Activated CD4-positive, alpha-beta T cell treated with anti-CD3 and anti-CD28 coated beads, Interleukin-2, amount 50 U/mL, for 16 hours (primary cell): ENCODE measurements at regions not wholly inside any gene's neighbourhood (a gene's known extent, or its start where the extent isn't known, plus 50 kb on each side); places are given as distances from the start of the nearest gene placed in this dataset.
A peak's percentile ranks its signal among the peaks of the same experiment; 100 is the strongest.

Experiments
- DNase-seq: peaks from one replicate; pipeline ENCODE4 v3.0.0-alpha.2; 2020

DNA sequence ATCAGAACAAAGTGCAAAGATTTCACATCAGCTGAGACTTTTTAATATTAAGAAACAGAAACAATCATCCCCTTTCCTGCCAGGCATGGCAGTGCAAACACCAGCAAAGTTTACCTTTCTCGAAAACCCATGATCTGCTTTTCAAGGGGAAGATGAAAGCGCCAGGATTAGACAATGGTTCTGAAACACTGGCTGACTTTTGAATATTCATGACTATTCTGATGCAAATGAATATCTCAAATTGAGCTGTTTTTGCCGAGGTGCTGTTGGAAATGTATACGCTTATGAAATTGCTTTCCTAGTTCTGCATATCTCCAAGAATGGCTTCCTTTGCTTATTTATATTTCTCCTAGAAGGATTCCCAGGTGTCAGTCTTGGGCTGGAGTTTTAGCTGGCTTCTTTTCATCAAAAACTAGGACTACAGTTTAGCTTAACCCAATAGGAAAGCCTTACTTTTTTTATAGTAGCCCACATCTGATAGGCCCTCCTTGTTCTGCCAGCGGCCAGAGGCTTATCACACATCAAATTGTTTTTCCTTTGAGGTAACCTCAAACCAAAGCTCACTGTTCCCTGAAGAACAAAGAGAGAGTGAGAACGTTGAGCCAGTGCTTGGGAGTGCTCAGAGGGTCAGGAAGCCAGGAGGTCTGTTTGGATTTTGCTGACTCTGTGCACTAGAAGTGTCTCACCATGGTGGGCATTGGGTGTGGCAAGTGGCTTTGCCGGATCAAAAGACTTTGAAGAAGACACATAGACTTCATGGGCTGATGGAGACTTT lies 74.0 kb upstream of the PLCL2 start:
- DNase-seq, result no peak

DNA sequence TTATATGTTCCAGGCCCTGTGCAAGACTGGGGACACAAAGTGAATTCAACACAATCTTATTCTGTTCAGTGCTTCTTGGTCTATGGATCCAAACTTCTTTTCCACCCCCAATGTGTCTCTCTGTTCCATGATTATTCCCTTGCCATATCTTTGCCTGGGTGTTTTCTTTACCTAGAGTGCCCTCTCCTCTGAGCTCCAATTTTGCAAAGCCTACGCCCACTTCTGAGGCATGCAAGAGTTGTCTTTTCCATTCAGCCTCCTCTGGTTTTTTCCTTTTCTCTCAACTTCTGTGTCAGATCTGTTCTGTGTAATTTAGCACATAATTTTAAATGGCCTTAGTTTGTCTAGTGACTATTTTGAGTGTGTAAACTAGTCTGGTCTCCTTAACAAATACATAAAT lies 72.8 kb upstream of the PLCL2 start:
- no peak for DNase-seq

DNA sequence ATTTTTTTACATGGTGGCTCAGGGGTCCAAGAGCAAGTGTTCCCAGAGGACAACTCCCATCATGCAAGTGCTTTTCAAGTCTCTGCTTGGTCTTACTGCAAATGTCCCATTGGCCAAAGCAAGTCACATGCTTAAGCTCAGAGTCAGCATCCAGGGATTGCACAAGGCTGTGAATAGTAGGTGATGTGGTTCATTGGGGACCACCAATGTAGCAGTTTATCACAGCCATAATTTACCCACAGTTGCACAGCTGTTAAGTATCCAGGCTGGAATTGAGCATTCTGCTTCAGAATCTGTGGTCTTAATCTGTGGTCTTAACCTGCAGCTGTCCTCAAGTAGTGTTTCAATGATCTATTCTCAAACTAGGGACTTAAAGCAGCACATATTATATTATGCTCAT lies 71.4 kb upstream of the PLCL2 start:
- no peak for DNase-seq

DNA sequence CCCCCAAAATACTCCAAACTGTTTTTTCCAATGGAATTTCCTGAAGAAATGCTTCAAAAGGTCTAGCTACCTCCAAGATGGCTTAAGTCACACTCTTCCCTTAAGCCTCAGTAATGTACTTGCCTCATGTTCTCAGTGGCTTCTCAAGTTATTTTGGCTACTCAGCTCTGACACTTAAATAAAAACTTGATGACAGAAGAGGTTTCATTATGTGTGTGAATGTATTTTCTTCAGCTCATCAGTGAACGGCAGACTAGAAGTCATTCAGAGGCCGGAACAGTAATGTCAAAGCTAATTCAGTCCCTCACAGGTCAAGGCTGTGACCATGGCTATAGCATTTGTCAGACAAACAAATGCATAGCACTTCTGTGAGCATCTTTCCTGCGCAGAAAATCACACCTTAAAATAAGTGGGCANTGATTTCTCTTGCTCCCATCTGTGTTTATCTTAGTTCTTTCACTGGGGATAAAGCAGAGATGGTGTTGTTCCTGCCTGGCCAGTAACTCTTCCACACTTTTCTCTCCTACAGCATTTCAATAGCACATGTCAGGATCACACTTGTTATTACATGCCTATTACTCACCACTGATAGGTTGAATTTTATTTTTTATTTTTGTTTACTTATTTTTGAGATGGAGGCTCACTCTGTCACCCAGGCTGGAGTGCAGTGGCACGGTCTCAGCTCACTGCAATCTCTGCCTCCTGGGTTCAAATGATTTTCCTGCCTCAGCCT lies 68.5 kb upstream of the PLCL2 start:
- DNase-seq, result peak; percentile 44

DNA sequence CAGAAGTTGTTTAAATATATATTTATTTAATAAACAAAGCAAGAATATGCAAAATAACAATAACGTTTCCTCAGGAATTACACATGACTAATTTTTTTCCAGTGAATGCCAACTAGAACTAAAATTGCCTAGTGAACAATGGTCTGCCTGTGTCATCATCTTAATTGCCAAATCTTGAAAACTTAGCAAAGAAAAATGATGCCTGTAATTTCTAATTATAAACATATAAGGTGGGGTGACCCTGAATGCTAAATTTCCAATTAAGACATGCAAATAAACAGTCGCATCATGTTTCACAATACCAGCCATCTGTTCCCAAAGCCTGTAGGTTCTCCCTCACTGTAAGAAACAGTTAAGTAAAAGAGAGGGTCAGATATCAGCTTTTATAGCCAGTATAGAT lies 67.6 kb upstream of the PLCL2 start:
- DNase-seq, result no peak

DNA sequence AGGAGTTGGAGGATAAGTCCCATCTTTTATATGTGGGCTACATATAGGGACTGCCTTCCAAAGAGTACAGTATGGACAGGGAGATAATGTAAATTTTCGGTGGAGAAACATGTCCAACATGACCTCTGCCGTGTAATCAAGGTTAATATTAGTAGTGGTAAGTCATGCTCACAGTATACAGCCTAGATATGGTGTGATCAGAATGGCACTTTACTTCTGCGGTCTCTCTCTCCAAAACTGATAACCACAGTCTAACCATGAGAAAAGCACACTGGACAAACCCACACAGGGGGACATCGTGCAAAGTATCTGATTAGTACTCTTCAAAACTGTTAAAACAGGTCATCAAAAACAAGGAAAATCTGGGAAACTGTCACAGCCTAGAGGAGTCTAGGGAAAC lies 66.6 kb upstream of the PLCL2 start:
- DNase-seq, result no peak

DNA sequence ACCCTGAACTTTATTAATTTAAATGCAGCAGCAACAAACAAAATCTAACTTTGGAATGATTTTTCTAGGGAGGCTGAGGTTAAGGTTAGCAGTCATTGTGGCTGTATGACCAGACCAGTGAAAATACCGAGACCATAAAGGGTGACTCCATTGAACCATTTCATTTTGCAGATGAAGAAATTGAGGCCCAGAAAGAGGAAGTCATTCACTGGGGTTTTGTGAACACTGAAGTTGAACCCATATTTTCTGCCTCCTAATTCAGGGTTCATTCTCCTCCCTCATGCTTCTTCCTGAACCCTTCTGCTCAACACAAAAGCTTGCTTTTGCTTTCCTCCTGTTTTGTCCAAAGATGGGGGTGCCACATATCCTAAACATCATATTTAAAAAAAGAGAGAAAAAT lies 65.8 kb upstream of the PLCL2 start:
- DNase-seq, result no peak

DNA sequence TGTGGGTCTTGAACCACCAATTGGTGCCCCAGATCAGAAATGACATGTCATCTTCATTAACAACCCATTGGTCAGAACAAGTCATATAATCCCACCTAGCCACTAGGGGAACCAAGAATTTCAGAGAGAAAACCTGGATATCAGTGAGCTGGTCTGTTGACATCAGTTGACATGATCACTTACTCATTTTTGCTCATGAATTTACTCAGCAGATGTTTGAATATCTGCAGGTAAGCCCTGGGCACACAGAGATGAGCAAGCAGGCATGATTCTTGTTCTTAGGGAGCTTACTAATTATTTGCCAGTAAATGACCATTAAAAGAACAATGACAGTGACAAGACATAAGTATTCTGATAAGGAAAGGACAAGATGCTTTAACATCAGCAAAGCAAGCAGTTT lies 64.3 kb upstream of the PLCL2 start:
- DNase-seq, result peak; percentile 42

DNA sequence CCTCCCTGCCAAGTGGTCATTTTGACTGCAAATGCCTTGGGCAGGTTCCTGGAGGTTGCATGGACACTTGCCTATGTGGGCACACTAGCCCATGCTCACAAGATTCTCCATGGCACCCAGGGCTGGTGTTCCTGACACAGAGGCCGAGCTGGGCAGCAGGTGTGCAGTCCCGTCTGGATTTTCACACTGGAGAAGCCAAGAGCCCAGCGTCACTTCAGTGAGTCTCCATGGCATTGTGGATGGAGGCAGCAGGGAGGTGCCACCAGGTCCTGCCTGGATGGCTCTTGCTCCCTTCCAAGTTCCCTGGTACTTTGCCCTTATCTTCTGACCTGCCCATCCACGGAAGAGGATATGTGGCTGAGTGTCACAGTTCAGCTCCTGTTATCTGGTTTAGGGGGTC lies 63.7 kb upstream of the PLCL2 start:
- DNase-seq, result no peak

DNA sequence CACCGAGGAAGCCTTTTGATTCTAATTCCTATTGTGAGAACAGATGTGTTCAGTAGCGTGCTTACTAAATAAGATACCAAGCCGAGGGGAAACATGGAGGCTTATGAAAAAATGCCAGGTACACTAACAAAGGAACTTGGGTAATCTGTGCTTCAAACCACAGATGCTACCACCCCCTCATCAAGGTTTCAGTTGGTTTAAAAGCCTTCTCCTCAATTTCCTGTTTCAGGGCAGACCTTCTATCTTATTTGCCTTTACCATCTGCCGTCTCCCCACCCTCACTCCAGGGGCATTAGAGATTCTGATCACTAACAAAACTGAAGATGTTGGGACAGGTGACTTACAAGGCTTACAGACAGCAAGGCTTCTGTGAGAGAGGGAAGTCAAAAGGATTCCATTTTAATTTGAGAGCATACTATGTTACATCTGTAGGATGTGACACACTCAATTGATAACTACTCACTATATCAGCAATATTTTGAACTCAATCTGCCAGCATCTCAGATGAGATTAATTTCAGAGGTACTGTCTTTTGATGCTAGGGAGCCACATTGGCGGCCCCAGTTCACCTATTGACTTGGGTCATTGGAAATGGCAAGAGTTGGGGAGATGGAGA lies 60.6 kb upstream of the PLCL2 start:
- peak; percentile 69 for DNase-seq

DNA sequence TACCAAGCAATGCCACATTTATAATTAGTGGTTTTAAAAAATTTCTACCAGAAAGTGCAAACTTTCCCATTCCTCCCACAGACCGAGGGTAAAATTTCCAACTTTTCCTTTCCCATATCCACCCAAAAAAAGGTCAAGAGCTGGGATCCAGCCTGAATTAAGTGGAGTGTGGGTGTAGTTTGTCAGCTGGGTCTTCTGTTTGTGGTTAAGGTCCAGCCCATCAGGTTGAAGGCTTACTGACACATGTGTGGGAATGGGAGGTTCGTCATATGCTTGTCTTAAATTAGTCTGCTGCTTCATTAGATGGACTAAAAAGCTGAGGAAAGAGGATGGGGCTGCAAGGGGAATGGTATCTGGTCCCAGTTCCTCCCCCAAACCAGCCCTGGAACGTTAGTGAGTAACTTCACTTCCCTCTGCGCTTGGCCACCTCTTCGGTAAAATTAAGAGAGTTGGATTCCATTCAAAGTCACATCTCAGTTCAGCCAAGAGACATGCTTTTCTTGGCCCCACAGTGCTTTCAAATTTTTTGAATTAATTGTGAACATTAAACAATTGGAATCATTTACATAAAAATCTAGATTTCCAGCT lies 59.0 kb upstream of the PLCL2 start:
- DNase-seq, result no peak

DNA sequence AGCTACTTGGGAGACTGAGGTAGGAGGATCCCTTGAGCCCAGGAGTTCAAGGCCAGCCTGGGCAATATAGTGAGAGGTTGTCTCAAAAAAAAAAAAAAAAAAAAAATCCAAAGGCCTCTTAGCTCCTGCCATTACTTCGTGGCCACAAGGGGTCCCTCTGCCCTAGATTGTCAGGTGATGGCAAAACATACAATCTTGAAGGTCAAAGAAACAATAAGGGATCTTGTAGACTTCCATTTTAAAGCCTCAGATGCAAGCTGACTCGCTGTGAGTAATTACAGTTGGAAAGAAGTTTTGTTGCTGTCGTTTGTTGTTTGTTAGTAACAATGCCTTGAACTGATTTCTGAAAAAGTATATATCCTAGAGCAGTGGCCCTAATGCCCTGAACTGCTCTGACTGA lies 55.9 kb upstream of the PLCL2 start:
- peak; percentile 50 for DNase-seq

DNA sequence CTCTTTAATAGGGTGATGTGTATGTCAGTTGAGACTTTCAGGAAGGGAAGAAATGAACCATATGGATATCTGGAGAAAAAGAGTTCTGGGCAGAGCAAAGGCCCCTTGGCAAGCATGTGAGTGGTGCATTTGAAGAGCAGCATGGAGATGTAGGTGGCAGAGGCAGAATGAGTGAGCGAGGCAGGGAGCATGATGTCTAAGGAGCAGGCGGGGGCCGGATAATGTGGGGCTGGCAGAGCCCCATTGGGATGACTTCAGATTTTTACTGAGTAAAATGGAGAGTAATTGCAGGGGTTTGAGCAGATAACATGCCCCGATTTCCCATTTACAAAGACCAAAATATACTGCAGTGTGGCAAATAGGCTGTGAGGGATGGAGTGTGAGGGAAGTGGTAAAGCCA lies 52.9 kb upstream of the PLCL2 start:
- no peak for DNase-seq

DNA sequence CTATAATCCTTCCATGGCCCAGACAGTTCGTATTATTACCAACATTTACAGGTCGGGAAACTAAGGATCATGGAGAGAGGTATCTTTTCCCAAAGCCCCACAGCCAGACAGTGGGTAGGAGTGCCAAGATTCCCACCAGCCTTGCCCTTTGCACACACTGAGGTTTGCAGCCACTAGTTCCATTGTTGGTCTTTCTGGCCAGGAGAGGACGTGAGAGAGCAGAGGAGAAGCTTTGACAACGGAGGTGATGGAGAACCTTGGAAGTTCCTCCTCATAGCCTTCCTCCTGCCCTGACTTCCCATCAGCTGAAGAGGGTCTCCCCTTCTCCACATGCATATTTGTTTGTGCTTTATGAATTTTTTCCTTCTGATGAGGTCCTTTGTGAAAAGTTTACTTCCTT lies 50.5 kb upstream of the PLCL2 start:
- DNase-seq, result no peak

DNA sequence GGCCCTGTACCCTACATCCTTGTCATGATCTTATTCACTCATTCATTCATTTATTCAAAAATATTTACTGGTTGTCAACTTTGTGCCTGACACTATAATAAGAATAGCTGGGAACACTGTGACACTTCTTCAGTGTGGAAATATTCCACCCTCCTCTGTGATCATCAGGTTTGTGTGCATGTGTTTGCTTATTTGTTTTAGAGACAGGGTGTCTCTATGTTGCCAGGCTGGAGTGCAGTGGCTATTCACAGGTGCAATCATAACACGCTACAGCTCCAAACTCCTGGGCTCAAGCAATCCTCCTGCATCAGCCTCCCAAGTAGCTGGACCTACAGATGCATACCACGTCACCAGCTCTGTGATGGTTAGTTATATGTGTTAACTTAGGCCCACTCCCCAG lies 50.0 kb upstream of the PLCL2 start:
- no peak for DNase-seq
